Upper lobe of left lung (tissue), 6 donors: ENCODE measurements at regions not wholly inside any gene's neighbourhood (a gene's known extent, or its start where the extent isn't known, plus 50 kb on each side); places are given as distances from the start of the nearest gene placed in this dataset.

Experiments
- ATAC-seq, 2 donors: fragments of 200-7000 bp; cut with Tn5 transposase; one replicate each; pipeline ENCODE4 v1.9.1; 2022; ENCODE audit warnings: mild to moderate bottlenecking in 2 of 2, moderate library complexity in 2 of 2; ENCODE audit not compliant: low FRiP score in 2 of 2
- DNase-seq, 2 donors: peaks; one replicate each; pipeline ENCODE4 v3.0.0-alpha.2; 2019 to 2020
- H3K27ac ChIP-seq, 4 donors: fragments of 200-600 bp; sonication (generic); one replicate each; pipeline ENCODE4 v1.5.1; 2016 to 2019
- H3K27me3 ChIP-seq, 4 donors: fragments of 200-600 bp; sonication (generic); one replicate each; pipeline ENCODE4 v1.5.1; 2017 to 2019
- H3K36me3 ChIP-seq, 4 donors: fragments of 200-600 bp; sonication (generic); one replicate each; pipeline ENCODE4 v1.5.1; 2016 to 2019
- H3K4me1 ChIP-seq, 4 donors: fragments of 200-600 bp; sonication (generic); one replicate each; pipeline ENCODE4 v1.5.1; 2018 to 2019
- H3K4me3 ChIP-seq, 4 donors: fragments of 200-600 bp; sonication (generic); one replicate each; pipeline ENCODE4 v1.5.1; 2017 to 2019; ENCODE audit warnings: mild to moderate bottlenecking in 2 of 4, moderate library complexity in 1 of 4
- H3K9me3 ChIP-seq, 4 donors: fragments of 200-600 bp; sonication (generic); one replicate each; pipeline ENCODE4 v1.5.1; 2018 to 2019
- CTCF ChIP-seq, 6 experiments: fragments of 450-650 bp in 4 of 6; fragments of 200-600 bp in 2 of 6; sonication (generic) in 2 of 6; IDR thresholded peaks; one replicate each; pipeline ENCODE4 v1.5.1; 2016 to 2019; ENCODE audit warnings: antibody characterized with exemption in 6 of 6
- EP300 ChIP-seq, 4 donors: sonication (generic); formaldehyde crosslinking; IDR thresholded peaks; one replicate each; pipeline ENCODE4 v1.5.1; 2017; ENCODE audit warnings: antibody characterized with exemption in 4 of 4, control low read depth in 2 of 4
- POLR2A ChIP-seq, 4 donors: fragments of 450-650 bp; IDR thresholded peaks; one replicate each; pipeline ENCODE4 v1.5.1; 2016 to 2017; ENCODE audit warnings: antibody characterized with exemption in 4 of 4, mild to moderate bottlenecking in 2 of 4
- POLR2AphosphoS5 ChIP-seq, 2 donors: sonication (generic); formaldehyde crosslinking; IDR thresholded peaks; one replicate each; pipeline ENCODE4 v1.5.1; 2017; ENCODE audit warnings: antibody characterized with exemption in 2 of 2
- WGBS, 2 donors: methylation state at CpG; one replicate each; pipeline ENCODE4 v1.1.5; 2017 to 2018; 5-methylcytosine and 5-hydroxymethylcytosine counted together
- donor health status: DM: no; HTN: no; CAD: no; lungs with moderate emphysema.
- donor health status: DM: no; HTN: yes; CAD: no; lungs with severe emphysema.

GRCh38 chr2:21424375-21424774 lies 300.6 kb downstream of the TDRD15 start:
- Histone ChIP-seq H3K4me1 (no peaks in the 10 kb centered on the region), H3K9me3 (no peaks in the 10 kb centered on the region), H3K36me3 (no peaks in the 10 kb centered on the region), H3K27me3 (no peaks in the 10 kb centered on the region), H3K27ac (no peak overlapping the region), H3K4me3 (no peak overlapping the region)
- 80 to 84% methylated on average over 4 of the region's 4 CpGs for WGBS, 2 donors
- DNase-seq (no peak), ATAC-seq (peak in 1 of 2 donors; percentile 54)
- no peak for TF ChIP-seq CTCF (IDR thresholded peaks at IDR 0.05)
- no peak for TF ChIP-seq POLR2AphosphoS5 (IDR thresholded peaks at IDR 0.05)
- TF ChIP-seq POLR2A (IDR thresholded peaks at IDR 0.05): no peak
- no peak for TF ChIP-seq EP300 (IDR thresholded peaks at IDR 0.05)

GRCh38 chr2:21427606-21428005 lies 303.8 kb downstream of the TDRD15 start:
- 54 to 60% methylated on average over 2 of the region's 2 CpGs for WGBS, 2 donors
- DNase-seq: no peak
- ATAC-seq: no peak
- no peaks in the 10 kb centered on the region for H3K27me3 ChIP-seq
- H3K4me3 ChIP-seq: no peak overlapping the region
- H3K27ac ChIP-seq: no peak overlapping the region
- H3K4me1 ChIP-seq: no peaks in the 10 kb centered on the region
- H3K36me3 ChIP-seq: no peaks in the 10 kb centered on the region
- no peak for TF ChIP-seq CTCF (IDR thresholded peaks at IDR 0.05)
- no peak for TF ChIP-seq POLR2A (IDR thresholded peaks at IDR 0.05)
- no peak for TF ChIP-seq POLR2AphosphoS5 (IDR thresholded peaks at IDR 0.05)
- no peaks in the 10 kb centered on the region for H3K9me3 ChIP-seq

- ATAC-seq (no peak), DNase-seq (no peak)
- no peaks in the 10 kb centered on the region for H3K9me3 ChIP-seq
- no peaks in the 10 kb centered on the region for H3K27me3 ChIP-seq
- H3K36me3 ChIP-seq: no peaks in the 10 kb centered on the region
- no peaks in the 10 kb centered on the region for H3K4me1 ChIP-seq
- H3K4me3 ChIP-seq: no peak overlapping the region
- no peak for TF ChIP-seq POLR2AphosphoS5 (IDR thresholded peaks at IDR 0.05)
- no peak for TF ChIP-seq EP300 (IDR thresholded peaks at IDR 0.05)
- TF ChIP-seq POLR2A (IDR thresholded peaks at IDR 0.05): no peak
- TF ChIP-seq CTCF (IDR thresholded peaks at IDR 0.05): no peak
- no peak overlapping the region for H3K27ac ChIP-seq
- WGBS, 2 donors: 85 to 100% methylated on average over 1 of the region's 1 CpG
Measured at GRCh38 chr2:21428754-21429153, 305.0 kb downstream of the TDRD15 start.

GRCh38 chr2:21429747-21430146 lies 306.0 kb downstream of the TDRD15 start:
- Histone ChIP-seq H3K36me3 (no peaks in the 10 kb centered on the region), H3K9me3 (no peaks in the 10 kb centered on the region), H3K27ac (no peak overlapping the region), H3K4me3 (no peak overlapping the region), H3K27me3 (no peaks in the 10 kb centered on the region), H3K4me1 (no peaks in the 10 kb centered on the region)
- WGBS, 2 donors: 95 to 98% methylated on average over 1 of the region's 1 CpG
- TF ChIP-seq EP300 (IDR thresholded peaks at IDR 0.05) (no peak), POLR2AphosphoS5 (IDR thresholded peaks at IDR 0.05) (no peak), CTCF (IDR thresholded peaks at IDR 0.05) (no peak), POLR2A (IDR thresholded peaks at IDR 0.05) (no peak)
- ATAC-seq (no peak), DNase-seq (no peak)

- WGBS, 2 donors: 65 to 67% methylated on average over 5 of the region's 5 CpGs
- DNase-seq (no peak), ATAC-seq (no peak)
- TF ChIP-seq EP300 (IDR thresholded peaks at IDR 0.05) (no peak), POLR2A (IDR thresholded peaks at IDR 0.05) (no peak), POLR2AphosphoS5 (IDR thresholded peaks at IDR 0.05) (no peak), CTCF (IDR thresholded peaks at IDR 0.05) (no peak)
- Histone ChIP-seq H3K4me3 (no peak overlapping the region), H3K9me3 (no peaks in the 10 kb centered on the region), H3K4me1 (no peaks in the 10 kb centered on the region), H3K27ac (no peak overlapping the region), H3K36me3 (no peaks in the 10 kb centered on the region), H3K27me3 (no peaks in the 10 kb centered on the region)
Measured at GRCh38 chr2:21431078-21431477, 307.3 kb downstream of the TDRD15 start.
